OCI-LY1 (cell line): ENCODE measurements at regions not wholly inside any gene's neighbourhood (a gene's known extent, or its start where the extent isn't known, plus 50 kb on each side); places are given as distances from the start of the nearest gene placed in this dataset.

Experiments used
- CTCF ChIP-seq: fragments of 200-600 bp; sonication (generic), shearing (Covaris generic); IDR thresholded peaks from 2 replicates; pipeline ENCODE4 v1.5.1; 2017; ENCODE audit warnings: mild to moderate bottlenecking, antibody characterized with exemption, low read length, moderate library complexity, mixed read lengths
- EZH2 ChIP-seq: fragments of 200-600 bp; sonication (generic), shearing (Covaris generic); IDR thresholded peaks from 2 replicates; pipeline ENCODE4 v1.8.0; 2017; ENCODE audit warnings: borderline replicate concordance, mixed run types, mild to moderate bottlenecking, antibody characterized with exemption, low read length, moderate library complexity, mixed read lengths

- no peak for TF ChIP-seq CTCF
- TF ChIP-seq EZH2 = no peak
Measured at GRCh38 chr19:29475469-29475868, 50.3 kb upstream of the VSTM2B start.
